IMR-90 (cell line): ENCODE measurements at regions not wholly inside any gene's neighbourhood (a gene's known extent, or its start where the extent isn't known, plus 50 kb on each side); places are given as distances from the start of the nearest gene placed in this dataset.

ENCODE experiments used
- ATAC-seq: fragments of 200-7000 bp; cut with Tn5 transposase; 2 replicates; pipeline ENCODE4 v1.9.1; 2020; ENCODE audit warnings: low read depth, mild to moderate bottlenecking, moderate library complexity
- BruUV-seq: library from RNA; stranded (reverse); fragments of 400-500 nt; replicated peaks from 2 replicates; lab custom pipeline; 2021; lab: Mats Ljungman, UMichigan
- CTCF ChIA-PET: fragments of 300-600 bp; formaldehyde crosslinking; extraction: SDS; loops from one replicate; lab custom pipeline; 2021; ENCODE audit warnings: antibody characterized with exemption; lab: Yijun Ruan, JAX
- POLR2A ChIA-PET: fragments of 300-600 bp; sonication (Branson Sonifier 250); formaldehyde crosslinking; loops from one replicate; lab custom pipeline; 2022; ENCODE audit warnings: antibody characterized with exemption; ENCODE audit not compliant: unreplicated experiment; lab: Charles Lee
- DNase-seq: peaks from one replicate; pipeline ENCODE4 v3.0.0; 2013
- H2AFZ ChIP-seq: replicated peaks from 2 replicates; pipeline ENCODE3; 2013; ENCODE audit warnings: low read length, mild to moderate bottlenecking; ENCODE audit not compliant: poor library complexity
- H2AK5ac ChIP-seq: 2 replicates; pipeline ENCODE4 v1.6.1; 2013; ENCODE audit warnings: low read depth, low read length, inconsistent platforms
- H2AK9ac ChIP-seq: replicated peaks from 2 replicates; pipeline ENCODE3; 2013; ENCODE audit warnings: mild to moderate bottlenecking, low read depth, low read length, moderate library complexity; ENCODE audit not compliant: poor library complexity
- H2BK120ac ChIP-seq: 2 replicates; pipeline ENCODE4 v1.6.1; 2013; ENCODE audit warnings: low read depth, low read length, inconsistent platforms
- H2BK15ac ChIP-seq: 3 replicates; pipeline ENCODE4 v1.6.1; 2013; ENCODE audit warnings: low read depth, low read length, inconsistent platforms
- H2BK20ac ChIP-seq: 2 replicates; pipeline ENCODE4 v1.6.1; 2013; ENCODE audit warnings: low read depth, mild to moderate bottlenecking, inconsistent platforms, low read length, moderate library complexity
- H2BK5ac ChIP-seq: 2 replicates; pipeline ENCODE4 v1.6.1; 2013; ENCODE audit warnings: mild to moderate bottlenecking, low read depth, low read length, inconsistent platforms; ENCODE audit not compliant: poor library complexity, severe bottlenecking
- H3K14ac ChIP-seq: replicated peaks from 2 replicates; pipeline ENCODE4 v1.6.1; 2013; ENCODE audit warnings: low read depth, low read length, inconsistent platforms
- H3K18ac ChIP-seq: 2 replicates; pipeline ENCODE4 v1.6.1; 2013; ENCODE audit warnings: low read depth, low read length, control low read depth
- H3K23ac ChIP-seq: 2 replicates; pipeline ENCODE4 v1.6.1; 2013; ENCODE audit warnings: low read depth, low read length, inconsistent platforms
- H3K27ac ChIP-seq: 2 replicates; pipeline ENCODE4 v1.5.1; 2013; ENCODE audit warnings: mild to moderate bottlenecking, control low read depth, low read length; ENCODE audit not compliant: insufficient read depth
- H3K27me3 ChIP-seq: 2 replicates; pipeline ENCODE4 v1.6.1; 2013; ENCODE audit warnings: low read length; ENCODE audit not compliant: control insufficient read depth, insufficient read depth
- H3K36me3 ChIP-seq: 2 replicates; pipeline ENCODE4 v1.6.1; 2013; ENCODE audit warnings: low read length, mixed read lengths; ENCODE audit not compliant: control insufficient read depth, insufficient read depth
- H3K4ac ChIP-seq: 2 replicates; pipeline ENCODE4 v1.6.1; 2013; ENCODE audit warnings: low read depth, low read length, inconsistent platforms
- H3K4me1 ChIP-seq: 2 replicates; pipeline ENCODE4 v1.6.1; 2013; ENCODE audit warnings: low read length, mixed read lengths; ENCODE audit not compliant: control insufficient read depth, insufficient read depth
- H3K4me2 ChIP-seq: 2 replicates; pipeline ENCODE4 v1.6.1; 2013; ENCODE audit warnings: low read depth, mild to moderate bottlenecking, control low read depth, low read length, moderate library complexity
- H3K4me3 ChIP-seq: 2 replicates; pipeline ENCODE4 v1.5.1; 2013; ENCODE audit warnings: low read depth, mild to moderate bottlenecking, control low read depth, low read length, moderate library complexity; ENCODE audit not compliant: insufficient read depth
- H3K56ac ChIP-seq: 2 replicates; pipeline ENCODE4 v1.6.1; 2013; ENCODE audit warnings: low read length, inconsistent platforms; ENCODE audit not compliant: insufficient read depth; ENCODE audit errors: extremely low read depth
- H3K79me1 ChIP-seq, 2 experiments: 2 replicates each; pipeline ENCODE4 v1.6.1; 2013; ENCODE audit warnings: low read length in 2 of 2, inconsistent platforms in 1 of 2, low read depth in 1 of 2
- H3K9ac ChIP-seq: 2 replicates; pipeline ENCODE4 v1.6.1; 2013; ENCODE audit warnings: low read depth, low read length, control low read depth
- H3K9me1 ChIP-seq: 2 replicates; pipeline ENCODE4 v1.6.1; 2013; ENCODE audit warnings: low read length, inconsistent platforms; ENCODE audit not compliant: insufficient read depth
- H3K9me3 ChIP-seq: 2 replicates; pipeline ENCODE4 v1.6.1; 2013; ENCODE audit warnings: low read length; ENCODE audit not compliant: control insufficient read depth, insufficient read depth
- H4K20me1 ChIP-seq: 2 replicates; pipeline ENCODE4 v1.6.1; 2013; ENCODE audit warnings: low read length, inconsistent platforms; ENCODE audit not compliant: insufficient read depth
- H4K5ac ChIP-seq: 2 replicates; pipeline ENCODE4 v1.6.1; 2013; ENCODE audit warnings: mild to moderate bottlenecking, low read depth, low read length, control low read depth
- H4K8ac ChIP-seq, 2 experiments: 2 replicates each; pipeline ENCODE4 v1.6.1; 2013; ENCODE audit warnings: low read depth in 2 of 2, low read length in 2 of 2, control low read depth in 1 of 2, inconsistent platforms in 1 of 2
- H4K91ac ChIP-seq: 2 replicates; pipeline ENCODE4 v1.6.1; 2013; ENCODE audit warnings: low read depth, low read length, inconsistent platforms; ENCODE audit not compliant: insufficient read depth
- CEBPB ChIP-seq: IDR thresholded peaks from 2 replicates; pipeline ENCODE4 v1.6.1; 2012; ENCODE audit warnings: low read depth, low read length, improper control_type of control experiment
- CHD1 ChIP-seq: IDR thresholded peaks from 2 replicates; pipeline ENCODE4 v1.6.1; 2012; ENCODE audit warnings: low read depth, low read length, improper control_type of control experiment
- CTCF ChIP-seq: conservative IDR thresholded peaks from 2 replicates; pipeline ENCODE4 v1.5.1; 2012; ENCODE audit warnings: mild to moderate bottlenecking, low read depth, low read length, improper control_type of control experiment
- ELK1 ChIP-seq: fragments of 150-350 bp; IDR thresholded peaks from 2 replicates; pipeline ENCODE4 v1.6.1; 2016; ENCODE audit warnings: low read depth, mild to moderate bottlenecking, low read length, moderate library complexity, borderline replicate concordance
- FOS ChIP-seq: fragments of 150-350 bp; IDR thresholded peaks from 2 replicates; pipeline ENCODE4 v1.6.1; 2016; ENCODE audit warnings: low read depth, low read length
- MAFK ChIP-seq: IDR thresholded peaks from 2 replicates; pipeline ENCODE4 v1.6.1; 2012; ENCODE audit warnings: low read depth, low read length, improper control_type of control experiment
- MAZ ChIP-seq: IDR thresholded peaks from 2 replicates; pipeline ENCODE4 v1.6.1; 2012; ENCODE audit warnings: low read depth, mild to moderate bottlenecking, low read length, improper control_type of control experiment, moderate library complexity, borderline replicate concordance
- NFE2L2 ChIP-seq: fragments of 150-350 bp; IDR thresholded peaks from 2 replicates; pipeline ENCODE4 v1.6.1; 2016; ENCODE audit warnings: low read depth, mild to moderate bottlenecking, low read length
- POLR2A ChIP-seq: IDR thresholded peaks from 2 replicates; pipeline ENCODE4 v1.6.1; 2012; ENCODE audit warnings: mild to moderate bottlenecking, low read depth, low read length
- RAD21 ChIP-seq: IDR thresholded peaks from 2 replicates; pipeline ENCODE4 v1.6.1; 2012; ENCODE audit warnings: low read length, improper control_type of control experiment
- SMC3 ChIP-seq: fragments of 150-350 bp; IDR thresholded peaks from 2 replicates; pipeline ENCODE4 v1.6.1; 2016; ENCODE audit warnings: low read depth, mild to moderate bottlenecking, antibody characterized with exemption, low read length, moderate library complexity
- WGBS, 2 experiments: methylation state at CpG; one replicate each; pipeline versions ENCODE4 v1.1.5 to v1.1.7; 2013; ENCODE audit warnings: missing lambda C conversion rate in 2 of 2; ENCODE audit not compliant: insufficient read length in 1 of 2; ENCODE audit errors: extremely low coverage in 2 of 2; 5-methylcytosine and 5-hydroxymethylcytosine counted together
- dilution Hi-C: fragments of 300-500 bp; cut with HindIII; formaldehyde crosslinking; loops from one replicate; pipeline ENCODE4 v1.14.3; 2018; ENCODE audit warnings: low sequenced_read_pairs; ENCODE audit not compliant: unreplicated experiment
- in situ Hi-C: fragments of 300-500 bp; cut with MboI; formaldehyde crosslinking; loops from 3 replicates; pipeline ENCODE4 v1.14.3; 2019; ENCODE audit warnings: low sequenced_read_pairs, inconsistent platforms, mixed read lengths
- intact Hi-C: fragments of 100-400 bp; cut with micrococcal nuclease; formaldehyde crosslinking; loops from 2 replicates; pipeline ENCODE4 v1.10.0; 2022

- TF ChIP-seq NFE2L2 = no peak
These were observed 103.1 kb upstream of the PPM1H start (continued) for GRCh38 chr12:63037746-63038712.

- Histone ChIP-seq H3K56ac (no peak overlapping the region), H3K79me1 (no peaks in the 10 kb centered on the region), H2AFZ (no peak overlapping the region), H2BK5ac (no peak overlapping the region), H3K4me3 (no peak overlapping the region), H3K36me3 (no peaks in the 10 kb centered on the region), H3K18ac (no peak overlapping the region), H3K27ac (no peak overlapping the region), H2BK15ac (no peak overlapping the region), H3K4me1 (no peaks in the 10 kb centered on the region), H3K9ac (no peak overlapping the region), H3K9me1 (no peaks in the 10 kb centered on the region), H3K4ac (no peak overlapping the region), H3K27me3 (no peaks in the 10 kb centered on the region), H2BK20ac (no peak overlapping the region), H2AK9ac (no peak overlapping the region), H4K20me1 (no peaks in the 10 kb centered on the region), H4K5ac (no peak overlapping the region), H2AK5ac (no peak overlapping the region), H3K4me2 (no peak overlapping the region), H4K8ac (no peak overlapping the region), H3K23ac (no peak overlapping the region), H3K14ac (no peak overlapping the region), H4K91ac (no peak overlapping the region), H2BK120ac (no peak overlapping the region), H3K9me3 (no peaks in the 10 kb centered on the region)
- TF ChIP-seq NFE2L2 (no peak), RAD21 (no peak), SMC3 (no peak), MAZ (no peak), CHD1 (no peak), CEBPB (no peak), POLR2A (no peak), MAFK (no peak), FOS (no peak), CTCF (no peak), ELK1 (no peak)
- intact Hi-C loops = no loop called here
- ChIA-PET CTCF (no interaction called here), POLR2A (no interaction called here)
- DNase-seq (no peak), ATAC-seq (no peak)
- no TSS peak for BruUV-seq
- dilution Hi-C loops = no loop called here
- in situ Hi-C loops = no loop called here
- 14% methylated on average over 1 of the region's 1 CpG; no CpG with 5 or more reads in 1 of the 2 experiments for WGBS, 2 experiments
These were observed 102.0 kb upstream of the PPM1H start for GRCh38 chr12:63036974-63037335.
